CD4-positive, alpha-beta memory T cell (primary cell): ENCODE measurements at regions not wholly inside any gene's neighbourhood (a gene's known extent, or its start where the extent isn't known, plus 50 kb on each side); places are given as distances from the start of the nearest gene placed in this dataset.

Source experiments
- CTCF ChIA-PET: fragments of 350-600 bp; sonication (Branson Sonifier 250); formaldehyde crosslinking; loops from one replicate; lab custom pipeline; 2021; ENCODE audit warnings: inconsistent platforms; ENCODE audit not compliant: partially characterized antibody; lab: Charles Lee
- POLR2A ChIA-PET: fragments of 350-600 bp; sonication (Branson Sonifier 250); formaldehyde crosslinking; loops from one replicate; lab custom pipeline; 2021; ENCODE audit not compliant: partially characterized antibody; lab: Charles Lee
- DNase-seq, 5 donors: peaks; one replicate each; pipeline versions ENCODE4 v3.0.0 to v3.0.0-alpha.2; 2020 to 2022; ENCODE audit warnings: mixed read lengths in 1 of 5
- H3K27ac ChIP-seq: one replicate; pipeline ENCODE4 v1.7.0; 2013; ENCODE audit warnings: low read depth, low read length
- H3K27me3 ChIP-seq: 2 replicates; pipeline ENCODE4 v1.7.0; 2013; ENCODE audit warnings: mild to moderate bottlenecking, low read length, moderate library complexity; ENCODE audit not compliant: insufficient read depth
- H3K36me3 ChIP-seq: 2 replicates; pipeline ENCODE4 v1.7.0; 2013; ENCODE audit warnings: mild to moderate bottlenecking, low read length, moderate library complexity; ENCODE audit not compliant: insufficient read depth
- H3K4me1 ChIP-seq: 2 replicates; pipeline ENCODE4 v1.7.0; 2013; ENCODE audit warnings: mild to moderate bottlenecking, low read length, moderate library complexity; ENCODE audit not compliant: insufficient read depth
- H3K4me3 ChIP-seq, 2 donors: one replicate each; pipeline ENCODE4 v1.7.0; 2013; ENCODE audit warnings: low read length in 2 of 2, mild to moderate bottlenecking in 1 of 2
- H3K9me3 ChIP-seq, 2 donors: one replicate each; pipeline ENCODE4 v1.7.0; 2013; ENCODE audit warnings: low read length in 2 of 2, control low read depth in 1 of 2; ENCODE audit not compliant: control insufficient read depth in 1 of 2
- H3K27ac Mint-ChIP-seq, 7 donors: one replicate each; pipeline ENCODE4 v1.8.0; 2020 to 2021; ENCODE audit warnings: mixed read lengths in 7 of 7, mild to moderate bottlenecking in 6 of 7, inconsistent platforms in 3 of 7, moderate library complexity in 3 of 7
- H3K27me3 Mint-ChIP-seq, 2 donors: one replicate each; pipeline ENCODE4 v1.8.0; 2020 to 2021; ENCODE audit warnings: mixed read lengths in 2 of 2
- H3K36me3 Mint-ChIP-seq, 2 donors: one replicate each; pipeline ENCODE4 v1.8.0; 2020 to 2021; ENCODE audit warnings: mixed read lengths in 2 of 2, inconsistent platforms in 1 of 2, mild to moderate bottlenecking in 1 of 2
- H3K4me1 Mint-ChIP-seq, 4 donors: one replicate each; pipeline ENCODE4 v1.8.0; 2020 to 2021; ENCODE audit warnings: mixed read lengths in 4 of 4, mild to moderate bottlenecking in 1 of 4
- H3K4me3 Mint-ChIP-seq, 8 donors: one replicate each; pipeline ENCODE4 v1.8.0; 2020 to 2021; ENCODE audit warnings: mixed read lengths in 8 of 8, mild to moderate bottlenecking in 7 of 8, moderate library complexity in 6 of 8, inconsistent platforms in 3 of 8
- H3K9me3 Mint-ChIP-seq, 8 donors: one replicate each; pipeline ENCODE4 v1.8.0; 2020 to 2021; ENCODE audit warnings: mixed read lengths in 8 of 8, mild to moderate bottlenecking in 5 of 8, inconsistent platforms in 3 of 8, moderate library complexity in 1 of 8
- intact Hi-C: fragments of 100-400 bp; cut with micrococcal nuclease; formaldehyde crosslinking; loops from one replicate; pipeline ENCODE4 v1.15.1; 2023

GRCh38 chr20:10877342-10877741 lies 203.5 kb upstream of the JAG1 start:
- Mint-ChIP-seq H3K9me3 (peaks cover 0 to 5% (median 0%) of the 10 kb centered on the region in 8 donors), H3K4me3 (no peak overlapping the region), H3K36me3 (no peaks in the 10 kb centered on the region), H3K4me1 (no peaks in the 10 kb centered on the region), H3K27ac (no peak overlapping the region), H3K27me3 (no peaks in the 10 kb centered on the region)
- no peaks in the 10 kb centered on the region for H3K9me3 ChIP-seq
- H3K27me3 ChIP-seq: no peaks in the 10 kb centered on the region
- no peak for DNase-seq
- no peaks in the 10 kb centered on the region for H3K36me3 ChIP-seq
- CTCF ChIA-PET: no interaction called here
- H3K4me3 ChIP-seq: no peak overlapping the region
- no peaks in the 10 kb centered on the region for H3K4me1 ChIP-seq
- intact Hi-C loops: no loop called here
- POLR2A ChIA-PET: no interaction called here
- no peak overlapping the region for H3K27ac ChIP-seq

DNA sequence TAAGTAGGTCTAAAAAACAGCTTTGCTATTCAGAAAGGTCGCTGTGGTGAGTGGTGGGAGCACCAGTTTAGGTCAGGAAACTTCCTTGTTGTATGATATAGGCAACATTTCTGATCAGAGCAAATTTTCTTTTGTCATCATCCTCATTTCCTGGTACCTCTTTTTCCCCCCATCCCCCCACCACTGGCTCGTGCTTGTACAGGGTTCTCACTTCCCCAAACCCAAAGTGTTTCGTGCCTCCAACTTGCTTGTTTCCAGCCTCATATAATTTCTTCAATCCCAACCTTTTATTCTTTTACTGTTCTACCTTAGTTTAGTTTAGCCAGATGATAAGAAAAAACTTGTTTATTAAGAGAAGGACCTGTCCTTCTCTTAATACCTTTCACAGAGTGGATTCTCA lies 209.4 kb upstream of the JAG1 start:
- no peaks in the 10 kb centered on the region for H3K36me3 Mint-ChIP-seq
- POLR2A ChIA-PET: no interaction called here
- H3K27me3 Mint-ChIP-seq: no peaks in the 10 kb centered on the region
- intact Hi-C loops: no loop called here
- CTCF ChIA-PET: no interaction called here
- H3K27me3 ChIP-seq: no peaks in the 10 kb centered on the region
- H3K4me3 ChIP-seq: no peak overlapping the region
- no peaks in the 10 kb centered on the region for H3K4me1 ChIP-seq
- peaks cover 0 to 3% (median 0%) of the 10 kb centered on the region in 8 donors for H3K9me3 Mint-ChIP-seq
- DNase-seq: no peak
- H3K27ac Mint-ChIP-seq: no peak overlapping the region
- H3K27ac ChIP-seq: no peak overlapping the region
- no peaks in the 10 kb centered on the region for H3K9me3 ChIP-seq
- no peak overlapping the region for H3K4me3 Mint-ChIP-seq
- no peaks in the 10 kb centered on the region for H3K4me1 Mint-ChIP-seq
- no peaks in the 10 kb centered on the region for H3K36me3 ChIP-seq

DNA sequence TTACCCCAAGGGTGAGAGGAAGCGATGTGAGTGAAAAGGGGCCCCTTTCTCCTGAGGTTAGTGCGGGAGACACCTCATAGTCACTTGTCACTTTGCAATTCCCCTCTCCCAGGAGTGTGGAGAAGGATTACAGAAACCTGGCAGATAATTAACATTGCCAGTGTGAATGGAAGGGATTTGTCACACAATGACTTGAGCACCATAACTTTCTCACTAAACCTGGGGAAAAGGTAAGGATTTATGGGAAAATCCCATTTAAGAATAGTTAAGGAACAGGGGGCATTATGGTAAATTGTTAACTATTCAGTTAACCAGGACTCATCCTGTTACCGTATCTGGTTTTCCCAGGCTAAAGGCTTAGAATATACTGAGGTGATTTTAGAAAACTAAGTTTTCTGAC lies 219.5 kb upstream of the JAG1 start:
- no peak overlapping the region for H3K4me3 Mint-ChIP-seq
- no peaks in the 10 kb centered on the region for H3K27me3 Mint-ChIP-seq
- Histone ChIP-seq H3K27ac (no peak overlapping the region), H3K4me3 (no peak overlapping the region), H3K36me3 (no peaks in the 10 kb centered on the region), H3K9me3 (no peaks in the 10 kb centered on the region), H3K4me1 (no peaks in the 10 kb centered on the region), H3K27me3 (no peaks in the 10 kb centered on the region)
- no peaks in the 10 kb centered on the region for H3K36me3 Mint-ChIP-seq
- H3K4me1 Mint-ChIP-seq: no peaks in the 10 kb centered on the region
- POLR2A ChIA-PET: no interaction called here
- intact Hi-C loops: no loop called here
- no peak overlapping the region for H3K27ac Mint-ChIP-seq
- CTCF ChIA-PET: no interaction called here
- peaks cover 0 to 20% (median 10%) of the 10 kb centered on the region in 8 donors for H3K9me3 Mint-ChIP-seq
- DNase-seq: no peak

- no peak overlapping the region for H3K27ac ChIP-seq
- POLR2A ChIA-PET: no interaction called here
Measured at GRCh38 chr20:10897336-10897735, 223.5 kb upstream of the JAG1 start.

GRCh38 chr20:10898552-10898951 lies 224.8 kb upstream of the JAG1 start:
- Mint-ChIP-seq H3K27ac (no peak overlapping the region), H3K4me1 (no peaks in the 10 kb centered on the region), H3K27me3 (no peaks in the 10 kb centered on the region), H3K4me3 (no peak overlapping the region), H3K36me3 (no peaks in the 10 kb centered on the region), H3K9me3 (peaks cover 0 to 11% (median 4%) of the 10 kb centered on the region in 8 donors)
- Histone ChIP-seq H3K27ac (no peak overlapping the region), H3K4me3 (no peak overlapping the region), H3K9me3 (no peaks in the 10 kb centered on the region), H3K36me3 (no peaks in the 10 kb centered on the region), H3K4me1 (no peaks in the 10 kb centered on the region), H3K27me3 (no peaks in the 10 kb centered on the region)
- no peak for DNase-seq
- POLR2A ChIA-PET: no interaction called here
- intact Hi-C loops: no loop called here
- CTCF ChIA-PET: no interaction called here

More at GRCh38 chr20:10897336-10897735, 223.5 kb upstream of the JAG1 start:
- intact Hi-C loops: no loop called here
- Mint-ChIP-seq H3K36me3 (no peaks in the 10 kb centered on the region), H3K9me3 (peaks cover 0 to 11% (median 5%) of the 10 kb centered on the region in 8 donors), H3K27me3 (no peaks in the 10 kb centered on the region), H3K4me3 (no peak overlapping the region), H3K4me1 (no peaks in the 10 kb centered on the region), H3K27ac (no peak overlapping the region)
- Histone ChIP-seq H3K4me3 (no peak overlapping the region), H3K4me1 (no peaks in the 10 kb centered on the region), H3K36me3 (no peaks in the 10 kb centered on the region), H3K9me3 (no peaks in the 10 kb centered on the region), H3K27me3 (no peaks in the 10 kb centered on the region)
- CTCF ChIA-PET: no interaction called here
- DNase-seq: no peak

- Histone ChIP-seq H3K4me1 (no peaks in the 10 kb centered on the region), H3K27ac (no peak overlapping the region), H3K27me3 (no peaks in the 10 kb centered on the region), H3K9me3 (no peaks in the 10 kb centered on the region), H3K4me3 (no peak overlapping the region), H3K36me3 (no peaks in the 10 kb centered on the region)
- POLR2A ChIA-PET: no interaction called here
- intact Hi-C loops: no loop called here
- Mint-ChIP-seq H3K9me3 (peaks cover 0 to 7% (median 3%) of the 10 kb centered on the region in 8 donors), H3K36me3 (no peaks in the 10 kb centered on the region), H3K4me1 (no peaks in the 10 kb centered on the region), H3K27ac (no peak overlapping the region), H3K4me3 (no peak overlapping the region), H3K27me3 (no peaks in the 10 kb centered on the region)
- CTCF ChIA-PET: no interaction called here
- DNase-seq: no peak
Measured at GRCh38 chr20:10902174-10902573, 228.4 kb upstream of the JAG1 start.

DNA sequence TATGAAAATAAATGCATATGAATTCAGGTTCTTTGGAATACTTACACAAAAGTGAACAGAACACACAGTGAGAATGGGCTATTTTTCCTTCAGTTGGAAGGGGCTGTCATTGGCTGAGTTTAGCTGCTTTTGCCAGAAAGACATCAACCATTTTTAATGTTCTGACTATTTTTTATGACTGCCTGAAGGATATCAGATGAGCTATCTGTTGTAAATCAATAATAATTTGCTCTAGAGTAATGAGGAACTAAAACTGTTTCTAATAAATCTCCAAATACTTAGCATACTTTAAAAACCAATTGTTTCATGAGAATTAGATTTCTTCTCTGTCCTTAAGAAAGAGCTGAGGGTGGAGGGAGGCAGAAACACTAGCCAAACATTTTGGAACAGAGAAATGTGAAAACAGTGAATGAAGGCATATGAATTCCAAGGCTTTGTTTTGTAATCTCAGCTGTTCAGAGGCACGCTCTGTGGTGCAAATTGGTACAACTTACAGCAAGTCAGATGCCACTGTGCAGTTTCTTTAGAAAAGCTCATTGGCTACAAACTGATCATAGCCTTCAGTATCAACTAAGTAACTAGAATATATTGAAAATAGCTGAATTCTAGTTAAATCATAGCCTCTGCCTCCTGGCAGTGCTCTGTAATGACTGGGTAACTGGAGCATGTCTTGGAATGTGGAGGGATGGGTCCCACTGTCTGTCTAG lies 228.9 kb upstream of the JAG1 start:
- H3K27me3 ChIP-seq: no peaks in the 10 kb centered on the region
- no peaks in the 10 kb centered on the region for H3K36me3 Mint-ChIP-seq
- peaks cover 0 to 7% (median 3%) of the 10 kb centered on the region in 8 donors for H3K9me3 Mint-ChIP-seq
- ChIA-PET POLR2A (no interaction called here), CTCF (no interaction called here)
- no peak overlapping the region for H3K27ac Mint-ChIP-seq
- intact Hi-C loops: no loop called here
- H3K27me3 Mint-ChIP-seq: no peaks in the 10 kb centered on the region
- no peak overlapping the region for H3K4me3 Mint-ChIP-seq
- H3K9me3 ChIP-seq: no peaks in the 10 kb centered on the region
- no peak for DNase-seq
- no peaks in the 10 kb centered on the region for H3K4me1 Mint-ChIP-seq
- H3K4me3 ChIP-seq: no peak overlapping the region
- H3K36me3 ChIP-seq: no peaks in the 10 kb centered on the region
- H3K4me1 ChIP-seq: no peaks in the 10 kb centered on the region
- H3K27ac ChIP-seq: no peak overlapping the region
